ENCODE measurements at regions not wholly inside any gene's neighbourhood (a gene's known extent, or its start where the extent isn't known, plus 50 kb on each side); places are given as distances from the start of the nearest gene placed in this dataset.

- TF ChIP-seq, protein P1, sequence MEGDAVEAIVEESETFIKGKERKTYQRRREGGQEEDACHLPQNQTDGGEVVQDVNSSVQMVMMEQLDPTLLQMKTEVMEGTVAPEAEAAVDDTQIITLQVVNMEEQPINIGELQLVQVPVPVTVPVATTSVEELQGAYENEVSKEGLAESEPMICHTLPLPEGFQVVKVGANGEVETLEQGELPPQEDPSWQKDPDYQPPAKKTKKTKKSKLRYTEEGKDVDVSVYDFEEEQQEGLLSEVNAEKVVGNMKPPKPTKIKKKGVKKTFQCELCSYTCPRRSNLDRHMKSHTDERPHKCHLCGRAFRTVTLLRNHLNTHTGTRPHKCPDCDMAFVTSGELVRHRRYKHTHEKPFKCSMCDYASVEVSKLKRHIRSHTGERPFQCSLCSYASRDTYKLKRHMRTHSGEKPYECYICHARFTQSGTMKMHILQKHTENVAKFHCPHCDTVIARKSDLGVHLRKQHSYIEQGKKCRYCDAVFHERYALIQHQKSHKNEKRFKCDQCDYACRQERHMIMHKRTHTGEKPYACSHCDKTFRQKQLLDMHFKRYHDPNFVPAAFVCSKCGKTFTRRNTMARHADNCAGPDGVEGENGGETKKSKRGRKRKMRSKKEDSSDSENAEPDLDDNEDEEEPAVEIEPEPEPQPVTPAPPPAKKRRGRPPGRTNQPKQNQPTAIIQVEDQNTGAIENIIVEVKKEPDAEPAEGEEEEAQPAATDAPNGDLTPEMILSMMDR (IDR thresholded peaks at IDR 0.05): no peak
- TF ChIP-seq POLR2AphosphoS5 (IDR thresholded peaks at IDR 0.05): no peak
- no peak for TF ChIP-seq POLR2A (IDR thresholded peaks at IDR 0.05)
- no peak for TF ChIP-seq EP300 (IDR thresholded peaks at IDR 0.05)
Measured at GRCh38 chr2:2564300-2565078, 233.4 kb upstream of the MYT1L start.
